ENCODE measurements at regions not wholly inside any gene's neighbourhood (a gene's known extent, or its start where the extent isn't known, plus 50 kb on each side); places are given as distances from the start of the nearest gene placed in this dataset.

DNA sequence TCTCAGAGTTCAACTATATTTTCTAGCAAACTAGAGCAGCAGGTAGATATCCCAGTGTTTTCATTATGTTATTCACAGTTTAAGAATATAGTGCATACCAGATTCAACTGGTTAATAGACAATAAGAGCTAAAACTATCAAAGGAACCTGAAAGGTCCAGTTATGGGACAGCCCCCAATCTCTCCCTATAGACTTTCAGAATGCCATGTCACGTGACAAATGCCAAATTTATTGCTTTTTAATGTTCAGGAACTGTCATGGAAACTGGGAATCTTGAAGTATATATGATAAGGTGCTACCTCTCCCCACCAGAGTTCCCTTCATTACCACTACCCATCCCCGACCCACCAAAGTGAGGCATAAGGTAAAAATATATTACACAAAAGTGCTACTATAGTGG is 629.0 kb upstream of the SEMA6A start:
- no peak overlapping the region for H2BK120ac ChIP-seq (ENCODE audit: low read depth, low read length, poor library complexity, severe bottlenecking)
- Mint-ChIP-seq H3K9me3 (no peaks in the 10 kb centered on the region), H3K27me3 (ENCODE audit: low read depth) (no peaks in the 10 kb centered on the region), H3K4me3 (no peak overlapping the region), H3K36me3 (ENCODE audit: insufficient read depth in 1 of 3, low read depth in 3 of 3) (no peaks in the 10 kb centered on the region), H3K4me1 (peaks cover 27 to 28% of the 10 kb centered on the region in 2 experiments), H3K27ac (no peak overlapping the region)
- no peak overlapping the region for H3T11ph ChIP-seq (ENCODE audit: low read length)
- H3K79me1 ChIP-seq (ENCODE audit: insufficient read depth, low read depth, low read length, poor library complexity, severe bottlenecking): no peaks in the 10 kb centered on the region
- H3K23ac ChIP-seq (ENCODE audit: insufficient read length, low read depth, low read length): no peak overlapping the region
- no peak overlapping the region for H3K56ac ChIP-seq (ENCODE audit: insufficient read length, low read depth, low read length)
- H3K4me2 ChIP-seq (ENCODE audit: insufficient read depth, insufficient read length, low read length): no peak overlapping the region
- WGBS (ENCODE audit: extremely low coverage, insufficient read length, low lambda C conversion rate): no CpG with 5 or more reads among the region's 2 CpGs
- no peaks in the 10 kb centered on the region; the same call in none of the 2 replicates for H3K4me1 ChIP-seq (ENCODE audit: insufficient read depth, low read length)
- no peak overlapping the region for H2AFZ ChIP-seq (ENCODE audit: low read length)
- TF ChIP-seq, protein P1, sequence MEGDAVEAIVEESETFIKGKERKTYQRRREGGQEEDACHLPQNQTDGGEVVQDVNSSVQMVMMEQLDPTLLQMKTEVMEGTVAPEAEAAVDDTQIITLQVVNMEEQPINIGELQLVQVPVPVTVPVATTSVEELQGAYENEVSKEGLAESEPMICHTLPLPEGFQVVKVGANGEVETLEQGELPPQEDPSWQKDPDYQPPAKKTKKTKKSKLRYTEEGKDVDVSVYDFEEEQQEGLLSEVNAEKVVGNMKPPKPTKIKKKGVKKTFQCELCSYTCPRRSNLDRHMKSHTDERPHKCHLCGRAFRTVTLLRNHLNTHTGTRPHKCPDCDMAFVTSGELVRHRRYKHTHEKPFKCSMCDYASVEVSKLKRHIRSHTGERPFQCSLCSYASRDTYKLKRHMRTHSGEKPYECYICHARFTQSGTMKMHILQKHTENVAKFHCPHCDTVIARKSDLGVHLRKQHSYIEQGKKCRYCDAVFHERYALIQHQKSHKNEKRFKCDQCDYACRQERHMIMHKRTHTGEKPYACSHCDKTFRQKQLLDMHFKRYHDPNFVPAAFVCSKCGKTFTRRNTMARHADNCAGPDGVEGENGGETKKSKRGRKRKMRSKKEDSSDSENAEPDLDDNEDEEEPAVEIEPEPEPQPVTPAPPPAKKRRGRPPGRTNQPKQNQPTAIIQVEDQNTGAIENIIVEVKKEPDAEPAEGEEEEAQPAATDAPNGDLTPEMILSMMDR (conservative IDR thresholded peaks at IDR 0.05): no peak
- no peaks in the 10 kb centered on the region for H3K23me2 ChIP-seq (ENCODE audit: insufficient read length, low read depth, low read length, poor library complexity, severe bottlenecking)
- no peaks in the 10 kb centered on the region for H3K27me3 ChIP-seq (ENCODE audit: insufficient read depth, low read length)
- no peak overlapping the region for H2BK5ac ChIP-seq (ENCODE audit: insufficient read length, low read length)
- no peak overlapping the region for H3K4ac ChIP-seq (ENCODE audit: low read depth, low read length)
- no peak overlapping the region for H3K27ac ChIP-seq (ENCODE audit: insufficient read length, low read depth, low read length)
- no peak overlapping the region for H2AK5ac ChIP-seq (ENCODE audit: insufficient read length, low read length)
- no peak overlapping the region for H4K5ac ChIP-seq (ENCODE audit: insufficient read length, low read depth, low read length)
- H2BK12ac ChIP-seq (ENCODE audit: insufficient read length, low read depth, low read length): no peak overlapping the region
- DNase-seq: no peak
- no peak overlapping the region for H4K8ac ChIP-seq (replicated peaks; ENCODE audit: insufficient read length, low read depth, low read length)
- H2BK20ac ChIP-seq (ENCODE audit: low read depth, low read length, poor library complexity, severe bottlenecking): no peak overlapping the region
- no peak overlapping the region for H3K18ac ChIP-seq (ENCODE audit: insufficient read length, low read depth, low read length)
- no peak overlapping the region for H2BK15ac ChIP-seq (ENCODE audit: low read depth, low read length)
- no peak overlapping the region for H3K9ac ChIP-seq (ENCODE audit: extremely low read depth, insufficient read length, low read length)
- no peak overlapping the region for H4K91ac ChIP-seq (ENCODE audit: insufficient read length, low read depth, low read length)
- no peaks in the 10 kb centered on the region for H3K79me2 ChIP-seq (ENCODE audit: insufficient read depth, low read length)
- H3K9me3 ChIP-seq (ENCODE audit: control insufficient read depth, low read depth, low read length): no peaks in the 10 kb centered on the region
- no peaks in the 10 kb centered on the region for H4K20me1 ChIP-seq (ENCODE audit: control insufficient read depth, insufficient read depth, insufficient read length)
- H3K14ac ChIP-seq (ENCODE audit: insufficient read depth, low read length): no peak overlapping the region
